ENCODE measurements at regions not wholly inside any gene's neighbourhood (a gene's known extent, or its start where the extent isn't known, plus 50 kb on each side); places are given as distances from the start of the nearest gene placed in this dataset.
A peak's percentile ranks its signal among the peaks of the same experiment; 100 is the strongest.

DNA sequence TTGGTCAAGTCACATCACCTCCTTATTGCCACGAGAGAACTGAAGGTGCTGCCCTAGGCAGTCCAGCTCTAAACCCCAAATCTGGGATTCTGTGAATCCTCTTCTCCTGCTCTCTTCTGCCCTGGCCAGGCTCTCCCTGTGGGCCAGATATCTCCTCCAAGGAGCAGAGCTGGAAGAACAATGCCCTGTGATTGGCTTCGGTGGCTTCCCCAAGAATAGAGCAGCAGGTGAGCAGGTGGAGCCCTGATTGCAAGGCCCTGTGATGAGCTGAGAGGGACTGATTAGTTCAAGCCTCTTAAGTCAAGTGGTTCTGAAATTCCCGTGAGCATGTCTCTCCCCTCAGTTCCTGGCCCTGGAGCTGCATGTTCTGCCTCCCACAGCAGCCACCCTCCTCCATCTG, 175.3 kb upstream of the BRINP1 start:
- DNase-seq (ENCODE audit: low spot score) (no peak), ATAC-seq (no peak)

DNA sequence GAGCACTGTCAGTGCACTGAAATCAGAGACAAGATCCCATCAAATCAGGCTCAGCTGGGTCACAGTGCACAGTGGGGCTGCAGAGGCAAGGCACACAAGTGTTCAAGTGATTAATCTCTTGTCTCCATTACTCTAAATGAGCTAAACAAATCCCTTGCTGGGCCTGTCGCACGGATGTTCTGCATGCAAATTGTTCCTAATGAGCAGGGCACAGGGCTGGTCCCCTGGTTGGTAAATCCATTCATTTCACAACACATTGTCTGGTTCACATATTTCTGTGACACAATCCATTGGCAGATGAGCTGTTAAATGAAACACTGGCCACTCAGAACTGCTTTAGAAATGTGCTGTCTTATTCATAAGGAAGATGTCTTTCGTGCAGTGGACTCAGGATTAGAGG, 167.9 kb upstream of the BRINP1 start:
- DNase-seq (ENCODE audit: low spot score) (no peak), ATAC-seq (no peak)

DNA sequence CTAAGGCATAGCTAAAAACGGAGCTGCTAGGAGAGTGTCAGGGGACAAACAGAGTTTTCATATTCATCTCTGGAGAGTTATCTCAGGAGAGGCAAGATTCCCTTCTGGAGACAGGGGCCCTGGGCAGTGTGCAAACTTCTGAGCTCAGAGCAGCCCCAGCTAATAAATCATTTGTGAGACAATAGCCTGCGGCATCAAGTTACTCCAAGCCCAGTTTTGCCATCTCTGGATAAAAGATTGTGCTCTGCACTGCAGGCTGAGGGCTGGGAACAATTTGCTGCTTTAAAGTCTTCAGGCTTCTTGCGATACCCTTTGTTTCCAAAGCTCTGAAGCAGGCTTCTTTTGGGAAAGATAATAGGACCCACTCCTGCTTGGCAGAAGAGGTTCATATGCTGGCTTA, 164.3 kb upstream of the BRINP1 start:
- DNase-seq (ENCODE audit: low spot score) = no peak

DNA sequence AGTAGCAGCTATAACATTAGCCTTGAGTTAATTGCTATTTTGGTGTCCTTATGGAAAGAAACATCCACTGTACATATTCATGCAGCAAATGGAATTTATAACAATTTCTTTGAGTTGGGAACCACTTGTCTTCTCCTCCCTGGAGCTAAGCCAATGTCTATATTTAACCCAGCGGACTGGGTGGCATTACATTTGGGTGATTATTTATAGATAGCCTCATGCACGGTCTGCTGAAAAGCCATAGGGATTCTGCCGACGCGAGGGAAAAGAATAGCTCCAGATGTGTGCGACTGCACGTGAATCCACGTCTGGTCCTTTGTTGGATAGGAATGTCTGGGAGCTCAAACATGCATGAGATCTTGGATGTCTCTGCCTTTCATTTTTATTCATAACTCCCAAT, 157.5 kb upstream of the BRINP1 start:
- DNase-seq (ENCODE audit: low spot score) (no peak), ATAC-seq (no peak)

More for the DNA sequence above, 164.3 kb upstream of the BRINP1 start:
- no peak for ATAC-seq

DNA sequence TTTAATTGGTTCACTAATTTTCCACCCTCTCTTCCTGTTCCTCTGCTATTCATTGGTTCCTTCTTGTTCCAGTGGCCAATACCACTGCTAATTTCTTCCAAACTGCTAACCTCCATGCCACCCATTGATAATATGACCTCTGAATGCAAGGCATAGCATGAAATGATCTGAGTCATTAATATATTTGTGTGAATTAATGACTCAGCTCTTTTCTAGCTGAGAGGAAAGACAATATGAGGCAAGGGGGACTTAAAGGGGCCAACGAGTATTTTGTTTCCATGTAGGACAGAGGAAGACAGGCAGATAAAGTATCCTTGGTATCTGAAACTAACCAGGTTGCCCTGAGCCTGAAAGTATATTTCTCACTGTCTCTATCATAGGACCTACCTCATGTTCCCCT, 154.3 kb upstream of the BRINP1 start:
- no peak for ATAC-seq

DNA sequence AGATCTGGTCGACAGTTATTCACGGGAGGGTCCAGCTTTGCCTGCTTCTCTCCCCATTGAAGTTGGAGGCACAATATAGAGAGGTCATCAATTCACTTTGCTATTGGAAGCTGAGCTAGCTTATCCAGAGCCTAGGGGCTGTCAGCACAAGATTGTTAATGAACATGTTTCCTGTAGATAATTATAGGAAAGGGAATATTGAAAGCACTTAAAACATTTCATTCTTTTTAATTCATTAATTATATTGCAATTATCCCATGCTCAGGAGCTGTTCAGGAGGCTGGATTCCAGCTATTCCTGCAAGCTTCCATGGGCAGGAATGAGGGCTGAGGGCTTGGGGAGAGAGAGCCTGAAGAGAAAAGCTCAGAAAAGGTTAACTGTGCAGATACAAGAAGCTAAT, 153.1 kb upstream of the BRINP1 start:
- ATAC-seq = no peak
- no peak for DNase-seq (ENCODE audit: low spot score)

More for the DNA sequence above, 154.3 kb upstream of the BRINP1 start:
- no peak for DNase-seq (ENCODE audit: low spot score)

DNA sequence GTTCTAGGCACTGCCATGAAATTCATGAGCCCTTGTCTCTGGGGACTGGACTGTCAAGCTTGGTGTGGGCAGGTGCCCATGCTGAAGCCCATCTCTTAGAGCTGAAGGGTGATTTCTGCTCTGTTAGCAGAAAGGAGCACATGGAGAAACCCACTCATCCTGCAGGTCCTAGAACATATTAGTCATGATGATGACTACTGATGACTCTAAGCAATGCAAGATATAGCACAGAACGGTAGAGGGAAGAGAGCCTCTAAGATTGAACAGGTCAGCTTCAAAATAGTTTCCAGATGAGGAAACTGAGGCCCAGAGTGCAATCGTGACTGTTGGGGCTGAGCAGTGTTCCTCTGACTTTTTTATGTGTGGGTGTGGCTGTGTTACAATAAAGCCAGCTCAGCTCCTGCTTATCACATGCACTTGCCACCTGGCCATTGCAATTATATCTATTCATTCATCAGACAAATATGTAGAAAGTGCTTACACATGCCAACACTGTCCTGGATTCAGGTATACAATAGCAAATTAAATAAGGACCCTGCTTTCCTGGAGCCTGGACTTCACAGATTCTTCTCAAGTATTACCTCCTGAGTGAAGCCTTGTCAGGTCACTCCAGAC, 140.2 kb upstream of the BRINP1 start:
- ATAC-seq (no peak), DNase-seq (ENCODE audit: low spot score) (no peak)

DNA sequence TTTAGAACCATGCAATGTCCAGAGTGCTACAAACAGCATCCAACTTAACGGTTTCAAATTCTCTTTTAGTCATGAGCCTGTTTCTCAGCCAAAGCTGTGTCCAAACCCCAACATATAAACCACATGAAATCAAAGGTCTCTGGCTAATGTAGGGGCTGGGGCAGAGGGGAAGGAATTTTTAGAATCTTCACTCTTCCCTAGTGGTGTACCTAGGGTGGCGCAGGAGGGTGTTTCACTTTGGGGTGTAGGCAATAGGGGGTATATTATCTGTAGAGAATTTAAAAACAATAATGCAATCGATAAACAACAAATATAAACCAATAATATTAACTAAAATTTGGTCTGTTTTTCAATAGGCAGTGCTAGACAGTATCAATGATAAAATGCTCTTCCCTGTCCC, 132.1 kb upstream of the BRINP1 start:
- DNase-seq (ENCODE audit: low spot score) (no peak), ATAC-seq (no peak)

DNA sequence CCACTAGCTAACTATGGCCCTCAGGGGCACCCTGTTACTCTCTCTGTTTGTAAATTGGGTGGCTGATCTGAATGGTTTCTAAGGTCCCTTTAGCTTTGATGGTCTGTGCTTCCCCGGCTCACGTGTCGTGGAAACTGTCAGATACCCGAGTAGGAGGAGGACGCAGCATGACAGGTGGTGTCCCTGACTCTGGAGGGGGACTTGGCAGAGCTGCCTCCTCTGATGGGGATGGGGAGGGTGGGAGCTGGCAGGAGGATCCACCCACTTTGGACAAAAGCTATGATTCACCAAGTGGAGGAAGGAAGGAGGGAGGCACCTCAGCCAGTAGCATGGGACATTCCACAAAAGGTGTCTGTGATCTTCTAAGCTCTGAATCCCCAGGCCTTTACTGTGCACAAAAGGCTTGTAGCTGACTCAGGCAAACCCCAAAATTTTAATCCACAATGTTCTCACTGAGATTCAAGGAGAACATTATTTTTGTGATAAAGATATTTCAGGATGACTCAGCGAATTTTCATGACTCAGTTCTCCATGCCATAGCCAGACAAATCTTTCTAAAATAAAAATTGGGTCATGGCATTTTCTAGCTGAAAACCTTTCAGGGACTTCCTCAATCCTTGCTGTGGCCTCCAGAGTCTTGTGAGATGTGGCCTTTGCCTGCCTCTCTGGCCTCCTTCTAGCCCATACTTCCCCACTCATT, 131.0 kb upstream of the BRINP1 start:
- ATAC-seq (no peak), DNase-seq (ENCODE audit: low spot score) (no peak)

DNA sequence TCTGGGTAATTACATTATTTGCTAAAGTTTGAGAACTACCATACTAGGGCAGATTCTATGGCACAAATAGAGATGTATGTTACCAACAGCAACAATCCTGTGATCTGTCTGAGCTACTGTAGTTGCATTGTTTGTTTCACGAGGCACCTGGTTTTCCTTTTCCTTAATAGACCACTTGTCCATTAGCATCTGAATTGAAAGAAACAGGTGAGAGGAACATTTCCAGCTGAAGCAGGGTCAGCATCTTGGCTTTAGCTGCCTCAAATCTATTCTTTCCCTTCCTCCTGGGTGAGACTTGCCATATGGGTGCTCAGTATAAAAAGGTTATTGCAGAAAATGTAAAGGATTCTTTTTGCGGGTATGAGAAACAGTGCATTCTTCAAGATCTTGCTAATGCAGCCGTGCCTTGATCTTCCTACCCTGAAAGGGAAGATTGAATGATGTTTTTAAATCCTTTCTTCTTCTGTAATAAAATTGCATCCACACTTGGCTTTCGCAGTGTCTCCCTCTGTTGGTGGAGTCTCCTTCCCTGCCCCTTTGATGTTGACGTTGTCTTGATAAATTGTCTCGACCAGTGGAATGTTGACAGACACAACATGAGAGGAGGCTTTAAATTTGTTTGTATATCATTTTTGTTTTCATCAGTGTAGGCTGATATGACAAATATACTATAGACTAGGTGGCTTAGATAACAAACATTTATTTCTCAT, 118.0 kb upstream of the BRINP1 start:
- DNase-seq (ENCODE audit: low spot score) (no peak), ATAC-seq (no peak)

DNA sequence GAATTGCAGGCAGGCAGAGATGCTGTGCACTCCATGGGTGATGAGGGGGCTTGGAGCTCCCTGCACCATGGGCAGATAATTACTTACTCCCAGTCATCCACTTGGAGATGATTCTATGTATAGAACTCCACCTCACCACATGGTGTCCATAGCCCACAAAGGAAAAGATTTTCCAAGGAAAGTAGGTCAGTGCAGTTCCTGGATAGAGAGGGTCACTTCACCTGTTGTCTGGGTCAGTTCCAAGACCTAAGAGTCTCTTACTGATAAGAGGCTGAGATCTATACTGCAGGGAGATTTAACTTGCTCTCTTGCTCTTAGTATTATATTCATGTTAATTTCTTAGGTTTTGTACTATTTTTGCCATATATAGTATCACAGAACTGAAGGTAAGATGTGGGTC, 113.9 kb upstream of the BRINP1 start:
- no peak for DNase-seq (ENCODE audit: low spot score)
- no peak for ATAC-seq

DNA sequence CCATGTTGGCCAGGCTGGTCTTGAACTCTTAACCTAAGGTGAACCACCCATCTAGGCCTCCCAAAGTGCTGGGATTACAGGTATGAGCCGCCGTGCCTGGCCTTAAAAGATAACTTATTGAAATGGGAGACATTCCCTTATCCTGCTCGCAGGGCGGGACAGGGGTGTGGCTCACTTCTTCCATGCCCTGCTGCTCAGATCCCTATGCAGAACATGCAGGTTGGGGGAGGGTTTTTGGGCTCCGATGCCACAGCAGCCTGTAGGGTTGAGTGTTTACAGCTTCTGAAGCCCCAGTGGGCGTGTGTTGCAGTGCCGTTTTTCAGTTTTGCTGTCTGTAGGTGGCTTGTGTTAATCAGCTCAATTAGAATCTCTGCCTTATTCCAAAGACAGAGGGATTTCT, 108.0 kb upstream of the BRINP1 start:
- ATAC-seq = no peak
- DNase-seq (ENCODE audit: low spot score) = no peak

DNA sequence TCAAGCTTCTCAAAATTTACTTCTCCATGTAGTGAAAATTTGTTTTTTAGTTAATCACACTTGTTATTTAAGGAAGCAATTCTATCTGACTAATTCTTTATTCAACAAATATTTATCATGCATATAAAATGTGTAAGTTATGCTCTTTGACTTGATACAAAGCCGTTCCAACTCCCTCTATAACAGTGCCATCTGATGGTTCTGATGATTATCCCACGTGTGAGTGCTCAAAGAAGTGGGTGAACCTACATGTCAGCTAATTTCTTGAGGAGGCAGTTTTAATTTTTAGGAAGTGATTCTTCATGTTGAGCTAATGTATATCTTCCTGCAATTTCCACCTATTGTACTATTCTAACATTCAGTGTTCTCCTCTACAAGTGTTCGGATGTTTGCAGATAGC, 88.8 kb upstream of the BRINP1 start:
- no peak for ATAC-seq

DNA sequence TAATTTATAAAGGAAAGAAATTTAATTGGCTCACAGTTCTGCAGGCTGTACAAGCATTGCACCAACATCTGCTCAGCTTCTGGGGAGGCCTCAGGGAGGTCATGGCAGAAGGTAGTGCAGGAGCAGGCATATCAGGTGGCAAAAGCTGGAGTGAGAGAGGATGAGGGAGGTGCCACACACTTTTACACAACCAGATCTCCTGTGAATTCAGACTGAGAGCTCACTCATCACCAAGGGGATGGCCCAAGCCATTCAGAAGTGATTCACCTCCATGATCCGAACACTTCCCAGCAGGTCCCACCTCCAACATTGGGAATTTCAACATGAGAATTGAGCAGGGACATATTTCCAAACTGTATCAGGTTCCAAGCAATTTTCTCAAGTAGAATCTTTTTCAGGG, 84.7 kb upstream of the BRINP1 start:
- ATAC-seq = no peak

More for the DNA sequence above, 88.8 kb upstream of the BRINP1 start:
- no peak for DNase-seq (ENCODE audit: low spot score)

DNA sequence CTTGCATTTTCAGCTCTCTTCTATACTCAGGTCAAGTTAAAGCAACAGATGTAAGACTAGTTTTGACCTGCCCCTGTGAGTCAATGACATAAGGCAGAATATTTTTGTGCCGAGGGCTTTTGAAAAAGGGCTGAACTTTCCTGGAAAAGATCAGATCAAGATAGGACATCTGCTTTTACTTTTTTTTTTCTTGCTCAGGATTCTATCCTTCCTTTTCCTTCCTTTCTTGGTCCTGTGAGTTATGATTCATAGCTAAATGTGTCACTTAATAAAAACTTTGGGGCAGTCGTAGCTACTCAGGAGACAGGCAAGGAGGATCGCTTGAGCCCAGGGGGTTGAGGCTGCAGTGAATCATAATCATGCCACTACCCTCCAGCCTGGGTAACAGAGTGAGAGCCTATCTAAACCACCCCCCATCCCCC, 84.3 kb upstream of the BRINP1 start:
- DNase-seq (ENCODE audit: low spot score) (no peak), ATAC-seq (no peak)

More for the DNA sequence above, 84.7 kb upstream of the BRINP1 start:
- no peak for DNase-seq (ENCODE audit: low spot score)

DNA sequence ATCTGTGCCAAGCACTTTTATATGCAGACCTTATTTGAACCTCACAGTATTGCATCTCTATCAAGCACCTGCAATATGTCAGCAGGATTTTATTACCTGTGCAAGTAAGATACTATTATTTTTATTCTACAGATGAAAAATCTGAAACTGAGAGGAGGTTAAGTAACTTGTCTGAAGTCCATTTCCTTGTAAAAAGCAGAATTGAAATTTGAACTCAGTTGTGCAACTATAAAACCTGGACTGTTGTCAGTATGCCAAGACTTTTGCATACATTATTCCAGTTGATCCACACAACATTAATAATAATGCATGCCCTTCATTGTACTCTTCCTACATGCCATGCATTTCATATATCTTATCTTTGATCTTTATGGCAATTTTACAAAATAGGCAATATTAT, 82.2 kb upstream of the BRINP1 start:
- ATAC-seq = peak; percentile 54

DNA sequence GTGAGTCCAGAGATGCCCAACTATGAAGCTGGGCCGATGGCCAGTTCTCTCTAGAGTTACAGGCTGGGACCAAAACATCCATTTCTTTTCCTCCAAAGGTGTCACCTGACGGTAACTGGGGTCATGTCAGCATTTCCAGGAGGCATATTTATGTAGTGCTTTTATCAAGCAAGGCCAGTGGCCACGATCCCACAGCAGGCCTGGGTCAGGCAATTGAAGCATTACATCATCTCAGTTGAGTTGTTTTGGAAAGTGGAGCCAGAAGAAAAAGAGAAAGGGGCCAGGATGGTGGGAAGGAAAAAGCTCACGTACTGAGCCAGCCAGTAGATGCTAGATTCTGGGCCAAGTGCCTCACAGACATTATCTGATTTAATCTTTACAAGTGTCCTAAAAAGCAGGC, 73.9 kb upstream of the BRINP1 start:
- ATAC-seq = no peak
- DNase-seq (ENCODE audit: low spot score) = no peak

More for the DNA sequence above, 82.2 kb upstream of the BRINP1 start:
- DNase-seq (ENCODE audit: low spot score) = no peak

DNA sequence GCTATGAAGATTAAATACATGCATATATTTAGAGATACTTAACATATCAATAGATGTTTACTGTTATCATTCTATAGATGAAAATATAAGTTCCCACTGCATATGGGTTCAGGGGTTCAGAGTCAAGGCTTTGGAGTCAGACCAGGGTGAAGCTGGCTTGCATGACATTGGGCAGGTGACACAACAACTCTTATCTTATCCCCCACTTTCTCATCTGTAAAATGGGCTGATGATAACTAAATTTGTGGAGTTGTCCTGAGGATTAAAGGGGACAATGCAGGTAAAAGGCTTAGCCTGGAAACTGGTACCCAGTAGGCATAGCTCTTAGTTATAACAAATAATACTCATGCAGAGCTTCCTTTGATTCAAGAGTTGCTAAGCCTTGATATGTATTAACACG, 72.6 kb upstream of the BRINP1 start:
- no peak for DNase-seq (ENCODE audit: low spot score)
- ATAC-seq = no peak

DNA sequence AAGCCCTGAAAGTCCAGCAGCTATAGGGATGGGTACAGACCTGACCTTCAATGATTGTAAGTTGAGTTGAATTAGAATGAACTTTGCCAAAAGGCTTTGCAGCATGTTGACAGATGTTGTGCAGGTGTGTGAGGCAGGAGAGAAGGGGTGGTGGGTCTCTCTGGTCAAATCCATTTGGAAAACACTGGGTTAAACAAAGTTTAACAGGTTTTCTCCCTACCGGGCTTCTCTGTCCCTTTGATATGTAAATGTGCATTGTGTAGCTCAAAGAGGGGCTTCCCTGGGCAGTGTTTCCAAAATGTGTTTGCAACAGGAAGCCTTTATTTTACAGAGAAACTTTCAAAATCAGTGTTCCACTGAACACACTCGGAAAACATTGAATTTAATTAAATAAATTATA, 72.1 kb upstream of the BRINP1 start:
- DNase-seq (ENCODE audit: low spot score) (no peak), ATAC-seq (no peak)

DNA sequence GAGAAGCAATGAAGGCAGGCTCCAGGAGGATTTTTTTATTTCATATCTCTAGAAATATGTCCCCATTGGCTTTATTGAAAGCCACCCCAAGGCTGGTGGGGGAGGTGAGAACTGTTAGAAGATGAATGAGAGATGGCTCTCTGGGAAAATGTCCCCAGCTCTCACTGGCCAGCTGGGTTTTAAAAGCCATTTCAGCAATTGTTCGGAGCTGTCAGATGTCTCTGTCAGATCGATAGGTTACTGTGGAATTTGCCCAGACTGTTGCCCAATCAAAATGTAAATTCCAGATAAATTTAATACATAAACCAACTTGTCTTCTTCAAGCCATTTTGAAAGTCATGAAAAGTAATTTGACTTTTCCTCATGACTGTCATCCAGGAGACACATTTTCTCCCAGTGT, 67.0 kb upstream of the BRINP1 start:
- DNase-seq (ENCODE audit: low spot score) = no peak
- ATAC-seq = peak; percentile 66

DNA sequence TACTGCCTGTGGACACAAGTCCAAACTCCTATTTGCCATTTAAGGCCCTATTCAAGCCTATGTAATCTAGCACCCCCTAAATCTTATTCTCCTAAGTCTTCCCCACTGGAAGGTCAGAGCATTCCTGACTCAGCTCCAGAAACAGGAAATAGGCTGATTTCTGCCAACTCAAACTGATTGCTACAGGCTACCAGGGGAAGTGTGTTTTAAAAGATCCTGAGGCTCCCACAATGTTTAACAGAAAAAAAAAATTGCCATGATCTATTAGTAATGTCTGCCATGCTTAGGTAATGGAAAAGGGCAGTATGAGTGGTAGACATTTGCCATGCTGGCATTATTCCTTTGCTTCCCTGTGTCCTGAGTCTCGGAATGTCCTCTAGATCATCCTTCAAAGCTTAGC, 65.8 kb upstream of the BRINP1 start:
- ATAC-seq (peak; percentile 55), DNase-seq (ENCODE audit: low spot score) (no peak)

DNA sequence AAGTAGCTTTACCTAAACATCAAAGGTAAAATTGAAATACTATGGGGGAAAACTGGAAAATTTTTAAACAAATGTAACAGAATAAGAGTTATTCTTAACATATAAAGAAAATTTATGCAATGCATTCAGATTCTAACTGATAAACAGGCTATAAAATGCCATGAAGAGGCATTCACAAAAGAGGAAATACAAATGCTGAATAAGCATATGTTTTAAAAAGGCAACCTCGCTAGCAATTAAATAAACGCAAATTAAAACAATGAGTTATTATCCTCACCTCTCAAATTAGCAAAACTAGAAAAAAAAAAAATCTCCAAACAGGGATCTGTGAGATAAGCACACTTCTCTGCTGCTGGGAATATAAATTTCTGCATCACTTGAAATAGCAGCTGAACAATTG, 63.2 kb upstream of the BRINP1 start:
- DNase-seq (ENCODE audit: low spot score) = no peak
- no peak for ATAC-seq
